ENCODE measurements at regions not wholly inside any gene's neighbourhood (a gene's known extent, or its start where the extent isn't known, plus 50 kb on each side); places are given as distances from the start of the nearest gene placed in this dataset.

DNA sequence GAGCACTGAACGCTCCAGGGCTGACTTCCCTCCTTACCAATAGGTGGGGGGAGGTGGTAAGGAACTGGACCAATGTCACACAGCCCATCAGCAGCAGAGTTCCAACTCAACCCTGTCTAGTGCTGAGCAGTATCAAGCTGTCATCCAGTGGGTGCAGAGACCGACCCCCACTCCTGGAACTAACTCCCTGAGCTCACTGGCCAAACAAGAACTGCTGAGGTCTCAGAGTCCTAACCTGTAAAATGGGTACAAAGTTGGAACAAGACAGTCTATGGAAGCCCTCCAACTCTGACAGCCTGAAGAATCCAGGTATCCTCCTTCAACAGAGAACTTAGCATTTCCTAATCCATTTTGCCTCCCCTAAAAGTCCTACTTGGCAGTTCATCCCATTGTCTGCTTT lies 91.1 kb upstream of the CLMN start:
- no peak for ATAC-seq (ENCODE audit: poor library complexity)
- intact Hi-C loops (cut with DNase I, micrococcal nuclease), result no loop called here
- Mint-ChIP-seq H3K36me3 (ENCODE audit: low read depth) (peaks cover 31% of the 10 kb centered on the region), H3K9me3 (no peaks in the 10 kb centered on the region), H3K27me3 (no peaks in the 10 kb centered on the region), H3K4me1 (ENCODE audit: low read depth) (no peaks in the 10 kb centered on the region), H3K27ac (no peak overlapping the region), H3K4me3 (no peak overlapping the region)
- POLR2A ChIA-PET, result no interaction called here
- DNase-seq, result no peak
- Histone ChIP-seq H3K4me1 (ENCODE audit: insufficient read depth, low read length) (no peaks in the 10 kb centered on the region), H3K9me3 (ENCODE audit: control insufficient read depth in 1 of 2, insufficient read depth in 1 of 2, low read length in 2 of 2) (no peaks in the 10 kb centered on the region), H3K36me3 (ENCODE audit: insufficient read depth, low read length) (peaks cover 18% of the 10 kb centered on the region), H3K27ac (ENCODE audit: low read depth in 1 of 2, low read length in 2 of 2) (no peak overlapping the region), H3K27me3 (ENCODE audit: control insufficient read depth in 1 of 2, insufficient read depth in 2 of 2, low read length in 2 of 2) (no peaks in the 10 kb centered on the region), H3K4me3 (ENCODE audit: low read length) (no peak overlapping the region)
- no peak for TF ChIP-seq CTCF (IDR thresholded peaks at IDR 0.05)
- CTCF ChIA-PET, result no interaction called here

GRCh38 chr14:95409477-95410272 lies 90.0 kb upstream of the CLMN start:
- DNase-seq (no peak), ATAC-seq (ENCODE audit: poor library complexity) (no peak)
- Histone ChIP-seq H3K9me3 (ENCODE audit: control insufficient read depth in 1 of 2, insufficient read depth in 1 of 2, low read length in 2 of 2) (no peaks in the 10 kb centered on the region), H3K36me3 (ENCODE audit: insufficient read depth, low read length) (peaks cover 13% of the 10 kb centered on the region), H3K4me3 (ENCODE audit: low read length) (no peak overlapping the region), H3K27me3 (ENCODE audit: control insufficient read depth in 1 of 2, insufficient read depth in 2 of 2, low read length in 2 of 2) (no peaks in the 10 kb centered on the region), H3K4me1 (ENCODE audit: insufficient read depth, low read length) (no peaks in the 10 kb centered on the region), H3K27ac (ENCODE audit: low read depth in 1 of 2, low read length in 2 of 2) (no peak overlapping the region)
- ChIA-PET CTCF (no interaction called here), POLR2A (no interaction called here)
- Mint-ChIP-seq H3K27me3 (no peaks in the 10 kb centered on the region), H3K4me3 (no peak overlapping the region), H3K36me3 (ENCODE audit: low read depth) (peaks cover 30% of the 10 kb centered on the region), H3K27ac (no peak overlapping the region), H3K9me3 (no peaks in the 10 kb centered on the region), H3K4me1 (ENCODE audit: low read depth) (no peaks in the 10 kb centered on the region)
- intact Hi-C loops (cut with DNase I, micrococcal nuclease), result no loop called here
- TF ChIP-seq CTCF (IDR thresholded peaks at IDR 0.05), result no peak

- peaks cover 30% of the 10 kb centered on the region for H3K36me3 Mint-ChIP-seq (ENCODE audit: low read depth)
- Histone ChIP-seq H3K36me3 (ENCODE audit: insufficient read depth, low read length) (peaks cover 6% of the 10 kb centered on the region), H3K27ac (ENCODE audit: low read depth in 1 of 2, low read length in 2 of 2) (no peak overlapping the region), H3K9me3 (ENCODE audit: control insufficient read depth in 1 of 2, insufficient read depth in 1 of 2, low read length in 2 of 2) (no peaks in the 10 kb centered on the region), H3K4me1 (ENCODE audit: insufficient read depth, low read length) (no peaks in the 10 kb centered on the region), H3K27me3 (ENCODE audit: control insufficient read depth in 1 of 2, insufficient read depth in 2 of 2, low read length in 2 of 2) (no peaks in the 10 kb centered on the region), H3K4me3 (ENCODE audit: low read length) (no peak overlapping the region)
- H3K4me1 Mint-ChIP-seq (ENCODE audit: low read depth), result no peaks in the 10 kb centered on the region
- H3K4me3 Mint-ChIP-seq, result no peak overlapping the region
- no peak for DNase-seq
- POLR2A ChIA-PET, result no interaction called here
- TF ChIP-seq CTCF (IDR thresholded peaks at IDR 0.05), result no peak
- H3K9me3 Mint-ChIP-seq, result no peaks in the 10 kb centered on the region
- H3K27me3 Mint-ChIP-seq, result no peaks in the 10 kb centered on the region
- CTCF ChIA-PET, result no interaction called here
- no peak for ATAC-seq (ENCODE audit: poor library complexity)
- H3K27ac Mint-ChIP-seq, result no peak overlapping the region
- intact Hi-C loops (cut with DNase I, micrococcal nuclease), result no loop called here
Measured at GRCh38 chr14:95408731-95409476, 89.2 kb upstream of the CLMN start.

Measured in CD4-positive, alpha-beta T cell (primary cell).